ENCODE measurements at regions not wholly inside any gene's neighbourhood (a gene's known extent, or its start where the extent isn't known, plus 50 kb on each side); places are given as distances from the start of the nearest gene placed in this dataset.

DNA sequence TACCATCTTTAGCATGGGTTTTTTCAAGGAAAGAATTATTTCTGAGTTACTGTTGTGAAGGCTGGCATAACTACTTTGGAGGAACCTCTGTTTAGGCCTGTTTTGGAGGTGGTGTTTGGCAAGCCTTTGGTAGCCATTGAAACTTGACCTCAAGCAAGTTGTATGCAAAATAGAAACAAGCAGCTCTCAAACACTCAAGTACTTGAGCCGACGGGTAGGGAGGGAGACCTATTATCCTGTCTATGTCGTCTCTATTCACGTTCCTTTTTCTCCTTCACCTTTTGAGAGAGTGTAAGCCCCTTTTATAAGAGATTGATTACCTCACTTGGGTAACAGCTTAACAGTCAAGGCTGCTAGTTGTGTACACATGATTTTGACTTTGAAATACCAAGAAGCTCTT, 878.3 kb upstream of the CXADR start:
- H3K36me3 ChIP-seq = no peaks in the 10 kb centered on the region
- no peaks in the 10 kb centered on the region for H3K27me3 ChIP-seq
- H3K9me3 ChIP-seq = no peaks in the 10 kb centered on the region
- H3K4me1 ChIP-seq = peaks cover 0 to 14% of the 10 kb centered on the region in 2 donors
- H3K4me3 ChIP-seq = no peak overlapping the region
- H3K27ac ChIP-seq = peak overlapping the region in 1 of 2 donors; percentile 36
- TF ChIP-seq, protein P1, sequence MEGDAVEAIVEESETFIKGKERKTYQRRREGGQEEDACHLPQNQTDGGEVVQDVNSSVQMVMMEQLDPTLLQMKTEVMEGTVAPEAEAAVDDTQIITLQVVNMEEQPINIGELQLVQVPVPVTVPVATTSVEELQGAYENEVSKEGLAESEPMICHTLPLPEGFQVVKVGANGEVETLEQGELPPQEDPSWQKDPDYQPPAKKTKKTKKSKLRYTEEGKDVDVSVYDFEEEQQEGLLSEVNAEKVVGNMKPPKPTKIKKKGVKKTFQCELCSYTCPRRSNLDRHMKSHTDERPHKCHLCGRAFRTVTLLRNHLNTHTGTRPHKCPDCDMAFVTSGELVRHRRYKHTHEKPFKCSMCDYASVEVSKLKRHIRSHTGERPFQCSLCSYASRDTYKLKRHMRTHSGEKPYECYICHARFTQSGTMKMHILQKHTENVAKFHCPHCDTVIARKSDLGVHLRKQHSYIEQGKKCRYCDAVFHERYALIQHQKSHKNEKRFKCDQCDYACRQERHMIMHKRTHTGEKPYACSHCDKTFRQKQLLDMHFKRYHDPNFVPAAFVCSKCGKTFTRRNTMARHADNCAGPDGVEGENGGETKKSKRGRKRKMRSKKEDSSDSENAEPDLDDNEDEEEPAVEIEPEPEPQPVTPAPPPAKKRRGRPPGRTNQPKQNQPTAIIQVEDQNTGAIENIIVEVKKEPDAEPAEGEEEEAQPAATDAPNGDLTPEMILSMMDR (IDR thresholded peaks at IDR 0.05) = no peak
- DNase-seq (ENCODE audit: low spot score) = no peak

DNA sequence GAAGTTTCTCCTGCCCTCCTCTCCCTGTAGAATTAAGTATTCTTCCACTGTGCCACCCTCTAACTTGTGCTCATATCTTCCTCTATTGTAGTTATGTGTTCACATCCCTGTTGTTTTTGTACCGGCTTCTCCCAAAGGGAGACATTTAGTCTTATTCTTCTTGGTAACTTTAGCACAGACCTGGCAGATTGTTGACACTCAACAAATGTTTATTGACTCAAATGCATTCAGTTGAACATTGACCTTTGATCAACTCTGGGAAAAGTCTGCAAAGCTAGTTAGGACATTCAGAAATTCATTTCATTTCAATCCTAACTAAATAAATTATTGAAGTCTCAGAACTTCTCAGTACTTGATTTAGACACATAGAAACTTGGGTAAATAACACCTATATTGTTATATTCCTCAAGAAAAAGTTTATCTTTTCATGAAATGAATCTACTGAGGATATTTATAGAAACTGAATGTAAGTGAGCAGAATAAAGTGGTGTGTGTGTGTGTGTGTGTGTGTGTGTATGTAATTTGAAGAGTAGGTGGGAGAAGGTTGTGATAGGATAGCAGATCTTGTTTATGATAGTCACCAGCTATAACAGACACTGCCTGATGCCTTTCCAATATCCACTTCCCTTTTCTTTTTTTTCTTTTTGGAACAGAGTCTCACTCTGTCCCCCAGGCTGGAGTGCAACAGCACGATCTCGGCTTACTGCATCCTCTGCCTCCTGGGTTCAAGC, 872.4 kb upstream of the CXADR start:
- DNase-seq (ENCODE audit: low spot score) = no peak
- no peaks in the 10 kb centered on the region for H3K4me1 ChIP-seq
- H3K36me3 ChIP-seq = no peaks in the 10 kb centered on the region
- no peak overlapping the region for H3K27ac ChIP-seq
- H3K4me3 ChIP-seq = no peak overlapping the region
- TF ChIP-seq, protein P1 (IDR thresholded peaks at IDR 0.05) = no peak
- no peaks in the 10 kb centered on the region for H3K9me3 ChIP-seq
- no peaks in the 10 kb centered on the region for H3K27me3 ChIP-seq

DNA sequence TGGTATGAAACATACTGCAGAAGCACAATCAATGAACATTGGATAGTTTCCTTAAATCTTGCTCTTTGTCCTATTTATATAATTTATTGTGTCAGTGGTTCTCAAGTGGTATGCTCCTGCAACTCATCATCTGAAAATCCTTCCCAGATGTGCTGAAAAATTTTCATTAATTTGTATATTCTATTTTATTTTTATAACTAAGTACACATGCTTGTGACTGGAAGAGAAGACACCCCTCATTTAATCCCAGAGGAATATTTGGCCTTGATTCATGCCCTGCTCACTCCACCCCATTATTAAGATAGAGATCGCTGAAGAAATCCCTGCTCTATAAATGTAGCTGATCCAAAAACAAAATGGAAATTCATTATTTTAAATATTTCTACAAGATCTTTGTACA, 870.5 kb upstream of the CXADR start:
- Histone ChIP-seq H3K36me3 (no peaks in the 10 kb centered on the region), H3K4me3 (no peak overlapping the region), H3K27ac (no peak overlapping the region), H3K4me1 (no peaks in the 10 kb centered on the region), H3K27me3 (no peaks in the 10 kb centered on the region), H3K9me3 (no peaks in the 10 kb centered on the region)
- TF ChIP-seq, protein P1 (IDR thresholded peaks at IDR 0.05) = no peak
- no peak for DNase-seq (ENCODE audit: low spot score)

DNA sequence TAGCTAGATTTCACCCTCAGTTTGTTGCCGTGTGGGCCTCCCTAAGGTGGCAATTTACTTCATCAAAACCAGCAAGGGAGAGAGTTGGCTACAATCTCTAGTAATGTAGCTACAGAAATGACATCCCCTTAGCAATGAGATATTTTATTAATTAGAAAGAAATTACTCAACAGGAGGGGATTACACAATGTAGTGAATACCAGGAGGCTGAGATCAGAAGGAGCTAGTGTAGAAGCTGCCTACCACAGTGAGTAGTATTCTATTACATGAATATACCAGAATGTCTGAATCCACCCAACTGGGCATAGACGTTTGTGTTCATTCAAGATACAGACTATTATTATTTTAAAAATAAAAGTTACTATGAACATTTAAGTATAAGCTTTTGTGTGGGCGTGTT, 868.2 kb upstream of the CXADR start:
- H3K36me3 ChIP-seq = no peaks in the 10 kb centered on the region
- no peak for DNase-seq (ENCODE audit: low spot score)
- TF ChIP-seq, protein P1 (IDR thresholded peaks at IDR 0.05) = no peak

DNA sequence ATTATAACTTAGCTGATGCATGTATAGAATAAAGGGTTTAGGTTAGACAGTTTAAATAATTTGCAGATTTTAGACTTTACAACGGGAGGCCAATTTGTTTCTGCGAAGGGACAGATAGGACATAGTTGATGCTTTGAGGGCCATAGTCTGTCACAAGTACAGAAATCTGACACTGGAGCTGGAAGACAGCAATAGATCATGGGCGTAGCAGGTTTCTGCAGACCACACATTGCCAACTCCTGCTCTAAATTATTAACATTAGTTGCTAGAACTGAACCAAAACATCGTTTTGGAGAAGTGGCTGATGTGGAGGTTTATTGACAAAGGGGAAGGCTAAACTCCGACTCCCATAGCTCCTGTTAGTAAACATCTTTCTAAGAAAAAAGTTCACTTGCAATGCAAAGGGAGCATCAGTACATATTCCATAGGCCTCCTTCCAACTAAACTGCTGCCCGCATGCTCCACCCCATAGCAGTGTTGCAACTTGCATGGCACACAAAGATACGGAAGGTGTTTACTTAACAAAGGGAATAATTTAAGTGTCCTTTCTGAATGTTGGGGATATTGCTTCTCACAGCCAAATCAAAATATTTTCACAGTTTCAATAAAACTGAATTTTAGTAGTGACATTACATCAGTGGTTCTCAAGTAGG, 862.0 kb upstream of the CXADR start:
- Histone ChIP-seq H3K27me3 (no peaks in the 10 kb centered on the region), H3K4me1 (no peaks in the 10 kb centered on the region), H3K36me3 (no peaks in the 10 kb centered on the region), H3K4me3 (no peak overlapping the region), H3K9me3 (no peaks in the 10 kb centered on the region), H3K27ac (no peak overlapping the region)
- no peak for DNase-seq (ENCODE audit: low spot score)
- TF ChIP-seq, protein P1 (IDR thresholded peaks at IDR 0.05) = no peak

More for the DNA sequence above, 868.2 kb upstream of the CXADR start:
- Histone ChIP-seq H3K27me3 (no peaks in the 10 kb centered on the region), H3K4me1 (no peaks in the 10 kb centered on the region), H3K9me3 (no peaks in the 10 kb centered on the region), H3K27ac (no peak overlapping the region), H3K4me3 (no peak overlapping the region)
